H1 (cell line): ENCODE measurements at regions not wholly inside any gene's neighbourhood (a gene's known extent, or its start where the extent isn't known, plus 50 kb on each side); places are given as distances from the start of the nearest gene placed in this dataset.

Source experiments
- CBX5 ChIP-seq: fragments of 300-800, 300-1000 bp; sonication (generic); IDR thresholded peaks from 2 replicates; pipeline ENCODE4 v1.7.1; 2016; ENCODE audit warnings: antibody characterized with exemption, low read length, low read depth
- CEBPB ChIP-seq: IDR thresholded peaks from 2 replicates; pipeline ENCODE4 v1.6.1; 2012; ENCODE audit warnings: low read depth, low read length
- EP300 ChIP-seq, 2 experiments: IDR thresholded peaks; 1 replicate in 1 of 2; 2 replicates in 1 of 2; pipeline ENCODE4 v1.6.1; 2011 to 2012; ENCODE audit warnings: low read depth in 2 of 2, low read length in 2 of 2, mild to moderate bottlenecking in 2 of 2, borderline replicate concordance in 1 of 2, inconsistent platforms in 1 of 2, moderate library complexity in 1 of 2
- GTF2F1 ChIP-seq: IDR thresholded peaks from 2 replicates; pipeline ENCODE4 v1.6.1; 2012; ENCODE audit warnings: low read depth, low read length, improper control_type of control experiment, borderline replicate concordance
- JUND ChIP-seq: IDR thresholded peaks from 2 replicates; pipeline ENCODE4 v1.6.1; 2011; ENCODE audit warnings: mild to moderate bottlenecking, improper control_type of control experiment, low read length
- SP2 ChIP-seq: IDR thresholded peaks from 2 replicates; pipeline ENCODE4 v1.6.1; 2012; ENCODE audit warnings: mild to moderate bottlenecking, low read length, inconsistent platforms
- TF ChIP-seq, protein P1 (sequence below): IDR thresholded peaks from 2 replicates; pipeline ENCODE4 v1.6.1; 2011; ENCODE audit warnings: low read length, improper control_type of control experiment

DNA sequence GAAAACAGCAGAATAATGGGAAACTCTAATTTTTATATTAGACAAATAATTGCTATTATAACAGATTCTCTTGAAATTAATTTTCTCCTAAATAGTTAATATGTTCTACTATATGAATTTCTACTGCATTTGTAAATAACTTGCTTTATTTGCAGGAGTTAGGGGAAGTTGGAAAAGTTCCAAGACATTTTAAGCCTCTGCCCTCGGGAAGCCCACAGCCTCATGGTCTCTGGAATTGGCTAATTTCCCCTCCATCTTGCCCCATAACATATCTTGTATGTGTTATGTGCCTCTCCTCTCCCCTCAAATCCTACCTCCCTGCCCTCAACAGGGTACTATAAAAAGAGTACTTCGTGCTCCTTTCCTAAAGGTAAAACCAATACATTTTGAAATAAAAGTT lies 271.4 kb upstream of the NR5A2 start (continued):
- no peak for TF ChIP-seq CEBPB
- no peak for TF ChIP-seq CBX5
- TF ChIP-seq, protein P1, sequence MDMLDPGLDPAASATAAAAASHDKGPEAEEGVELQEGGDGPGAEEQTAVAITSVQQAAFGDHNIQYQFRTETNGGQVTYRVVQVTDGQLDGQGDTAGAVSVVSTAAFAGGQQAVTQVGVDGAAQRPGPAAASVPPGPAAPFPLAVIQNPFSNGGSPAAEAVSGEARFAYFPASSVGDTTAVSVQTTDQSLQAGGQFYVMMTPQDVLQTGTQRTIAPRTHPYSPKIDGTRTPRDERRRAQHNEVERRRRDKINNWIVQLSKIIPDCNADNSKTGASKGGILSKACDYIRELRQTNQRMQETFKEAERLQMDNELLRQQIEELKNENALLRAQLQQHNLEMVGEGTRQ = no peak
- TF ChIP-seq EP300 (IDR thresholded peaks at IDR 0.05; ENCODE audit: borderline replicate concordance in 1 of 2, low read depth in 2 of 2, low read length in 2 of 2) = no peak
- TF ChIP-seq SP2 = no peak
- no peak for TF ChIP-seq GTF2F1
- TF ChIP-seq JUND = no peak
